H7 (cell line): ENCODE measurements at regions not wholly inside any gene's neighbourhood (a gene's known extent, or its start where the extent isn't known, plus 50 kb on each side); places are given as distances from the start of the nearest gene placed in this dataset.
"Not testable (repeated sequence)": the region's sequence is repeated elsewhere in the genome, so short reads cannot be mapped to it uniquely, and the experiment has no call there.

ENCODE experiments used
- DNase-seq: peaks from one replicate; pipeline ENCODE4 v3.0.0; 2012
- H3K27me3 ChIP-seq: 2 replicates; pipeline ENCODE4 v1.6.0; 2011; ENCODE audit warnings: mild to moderate bottlenecking, low read length; ENCODE audit not compliant: control insufficient read depth, insufficient read depth
- H3K36me3 ChIP-seq: replicated peaks from 2 replicates; pipeline ENCODE4 v1.5.1; 2011; ENCODE audit warnings: low read length; ENCODE audit not compliant: control insufficient read depth, insufficient read depth
- H3K4me3 ChIP-seq: 2 replicates; pipeline ENCODE4 v1.5.1; 2011; ENCODE audit warnings: low read depth, mild to moderate bottlenecking, control low read depth, low read length, moderate library complexity; ENCODE audit not compliant: insufficient read depth

- H3K27me3 ChIP-seq: no peaks in the 10 kb centered on the region
- no peak overlapping the region for H3K4me3 ChIP-seq
- DNase-seq: peak; percentile 14
- no peaks in the 10 kb centered on the region for H3K36me3 ChIP-seq
These were observed 70.3 kb downstream of the ARL9 start for GRCh38 chr4:56575820-56576429.

DNA sequence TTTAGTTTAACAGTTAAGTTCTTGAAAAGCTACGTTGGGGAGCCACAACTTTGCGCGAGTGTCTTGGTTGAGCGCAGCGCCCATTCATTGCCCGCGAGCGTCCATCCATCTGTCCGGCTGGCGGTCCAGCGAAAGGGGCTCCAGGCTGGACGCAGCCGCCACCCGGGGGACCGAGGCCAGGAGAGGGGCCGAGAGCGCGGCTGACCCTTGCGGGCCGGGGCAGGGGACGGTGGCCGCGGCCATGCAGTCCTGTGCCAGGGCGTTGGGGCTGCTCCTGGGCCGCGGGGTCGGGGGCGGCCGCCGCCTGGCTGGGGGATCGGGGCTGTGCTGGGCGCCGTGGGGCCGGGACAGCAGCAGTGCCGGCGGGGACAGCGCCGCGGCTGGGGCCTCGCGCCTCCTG is 86.8 kb downstream of the ARL9 start:
- peak; percentile 10 for DNase-seq
- H3K4me3 ChIP-seq, H3K36me3 ChIP-seq, H3K27me3 ChIP-seq: not testable (repeated sequence)
